Liver (tissue), 8 donors: ENCODE measurements at regions not wholly inside any gene's neighbourhood (a gene's known extent, or its start where the extent isn't known, plus 50 kb on each side); places are given as distances from the start of the nearest gene placed in this dataset.

ENCODE experiments used
- DNase-seq: peaks from one replicate; pipeline ENCODE4 v3.0.0-alpha.2; 2017; ENCODE audit warnings: low spot score
- H3K27ac ChIP-seq, 2 donors: one replicate each; pipeline ENCODE4 v1.7.0; 2013; ENCODE audit warnings: inconsistent platforms in 2 of 2, low read length in 2 of 2, control low read depth in 1 of 2, low read depth in 1 of 2, mild to moderate bottlenecking in 1 of 2
- H3K27me3 ChIP-seq, 4 donors: one replicate each; pipeline versions ENCODE4 v1.6.1 to v1.7.0; 2013; ENCODE audit warnings: low read length in 3 of 4, inconsistent platforms in 1 of 4, mild to moderate bottlenecking in 1 of 4, moderate library complexity in 1 of 4; ENCODE audit not compliant: control insufficient read depth in 4 of 4, insufficient read depth in 4 of 4
- H3K36me3 ChIP-seq, 4 donors: one replicate each; pipeline versions ENCODE4 v1.6.1 to v1.7.0; 2013; ENCODE audit warnings: low read length in 3 of 4, mild to moderate bottlenecking in 3 of 4, low read depth in 1 of 4, moderate library complexity in 1 of 4; ENCODE audit not compliant: control insufficient read depth in 4 of 4, insufficient read depth in 3 of 4
- H3K4me1 ChIP-seq, 4 donors: one replicate each; pipeline versions ENCODE4 v1.6.1 to v1.7.0; 2013; ENCODE audit warnings: low read length in 3 of 4, mild to moderate bottlenecking in 3 of 4, moderate library complexity in 1 of 4; ENCODE audit not compliant: control insufficient read depth in 4 of 4, insufficient read depth in 4 of 4
- H3K4me3 ChIP-seq, 3 donors: one replicate each; pipeline versions ENCODE4 v1.6.1 to v1.7.0; 2013; ENCODE audit warnings: low read length in 3 of 3, control low read depth in 1 of 3, low read depth in 1 of 3, mild to moderate bottlenecking in 1 of 3
- H3K9ac ChIP-seq, 2 donors: one replicate each; pipeline ENCODE4 v1.7.0; 2013; ENCODE audit warnings: low read length in 2 of 2, mild to moderate bottlenecking in 2 of 2, moderate library complexity in 2 of 2, control low read depth in 1 of 2, low read depth in 1 of 2
- H3K9me3 ChIP-seq, 4 donors: one replicate each; pipeline versions ENCODE4 v1.6.1 to v1.7.0; 2013; ENCODE audit warnings: low read length in 3 of 4; ENCODE audit not compliant: control insufficient read depth in 4 of 4
- FOXA1 ChIP-seq: IDR thresholded peaks from 2 replicates; pipeline ENCODE4 v1.6.1; 2016; ENCODE audit warnings: antibody characterized with exemption
- FOXA2 ChIP-seq: IDR thresholded peaks from 2 replicates; pipeline ENCODE4 v1.6.1; 2016; ENCODE audit warnings: antibody characterized with exemption
- GABPA ChIP-seq, 2 donors: IDR thresholded peaks in 1 of 2; conservative IDR thresholded peaks in 1 of 2; 2 replicates each; pipeline ENCODE4 v1.6.1; 2016; ENCODE audit warnings: antibody characterized with exemption in 2 of 2, mild to moderate bottlenecking in 1 of 2, moderate library complexity in 1 of 2
- HNF4A ChIP-seq, 2 donors: conservative IDR thresholded peaks; 2 replicates each; pipeline ENCODE4 v1.6.1; 2016; ENCODE audit warnings: antibody characterized with exemption in 2 of 2, mild to moderate bottlenecking in 2 of 2
- HNF4G ChIP-seq: IDR thresholded peaks from 2 replicates; pipeline ENCODE4 v1.6.1; 2016; ENCODE audit warnings: antibody characterized with exemption
- JUND ChIP-seq, 2 donors: IDR thresholded peaks; 2 replicates each; pipeline ENCODE4 v1.6.1; 2016; ENCODE audit warnings: antibody characterized with exemption in 2 of 2
- NR2F2 ChIP-seq: IDR thresholded peaks from 2 replicates; pipeline ENCODE4 v1.6.1; 2016; ENCODE audit warnings: antibody characterized with exemption
- RAD21 ChIP-seq, 2 donors: IDR thresholded peaks; 2 replicates each; pipeline ENCODE4 v1.6.1; 2016; ENCODE audit warnings: antibody characterized with exemption in 2 of 2, mild to moderate bottlenecking in 2 of 2
- RXRA ChIP-seq, 2 donors: IDR thresholded peaks; 2 replicates each; pipeline ENCODE4 v1.6.1; 2017 to 2018; ENCODE audit warnings: antibody characterized with exemption in 2 of 2, mild to moderate bottlenecking in 1 of 2
- SP1 ChIP-seq: IDR thresholded peaks from 2 replicates; pipeline ENCODE4 v1.6.1; 2018; ENCODE audit warnings: antibody characterized with exemption, mild to moderate bottlenecking
- TAF1 ChIP-seq: conservative IDR thresholded peaks from 2 replicates; pipeline ENCODE4 v1.6.1; 2016; ENCODE audit warnings: antibody characterized with exemption, mild to moderate bottlenecking
- YY1 ChIP-seq: IDR thresholded peaks from 2 replicates; pipeline ENCODE4 v1.6.1; 2016; ENCODE audit warnings: antibody characterized with exemption, mild to moderate bottlenecking
- WGBS: extraction: QIAGEN DNeasy Blood & Tissue Kit; methylation state at CpG from one replicate; pipeline ENCODE4 v1.1.7; 2013; 5-methylcytosine and 5-hydroxymethylcytosine counted together
- TF ChIP-seq, protein P1 (sequence below): IDR thresholded peaks from 2 replicates; pipeline ENCODE4 v1.6.1; 2016; ENCODE audit warnings: antibody characterized with exemption, mild to moderate bottlenecking
- TF ChIP-seq, protein P2 (sequence below): IDR thresholded peaks from 2 replicates; pipeline ENCODE4 v1.6.1; 2016; ENCODE audit warnings: antibody characterized with exemption
- TF ChIP-seq, protein P3 (sequence below): IDR thresholded peaks from 2 replicates; pipeline ENCODE4 v1.6.1; 2016; ENCODE audit warnings: antibody characterized with exemption
- TF ChIP-seq, protein P4 (sequence below): fragments of 150-350 bp; IDR thresholded peaks from 2 replicates; pipeline ENCODE4 v1.5.1; 2017; ENCODE audit warnings: improper control_type of control experiment, low read depth, low read length; ENCODE audit not compliant: missing input control
- TF ChIP-seq, protein P5 (sequence below): IDR thresholded peaks from 2 replicates; pipeline ENCODE4 v1.6.1; 2016; ENCODE audit warnings: antibody characterized with exemption
- donor health status: healthy.
- donor health status: healthy.
- donor health status: healthy.
- donor health status: healthy.
- donor health status: healthy.

DNA sequence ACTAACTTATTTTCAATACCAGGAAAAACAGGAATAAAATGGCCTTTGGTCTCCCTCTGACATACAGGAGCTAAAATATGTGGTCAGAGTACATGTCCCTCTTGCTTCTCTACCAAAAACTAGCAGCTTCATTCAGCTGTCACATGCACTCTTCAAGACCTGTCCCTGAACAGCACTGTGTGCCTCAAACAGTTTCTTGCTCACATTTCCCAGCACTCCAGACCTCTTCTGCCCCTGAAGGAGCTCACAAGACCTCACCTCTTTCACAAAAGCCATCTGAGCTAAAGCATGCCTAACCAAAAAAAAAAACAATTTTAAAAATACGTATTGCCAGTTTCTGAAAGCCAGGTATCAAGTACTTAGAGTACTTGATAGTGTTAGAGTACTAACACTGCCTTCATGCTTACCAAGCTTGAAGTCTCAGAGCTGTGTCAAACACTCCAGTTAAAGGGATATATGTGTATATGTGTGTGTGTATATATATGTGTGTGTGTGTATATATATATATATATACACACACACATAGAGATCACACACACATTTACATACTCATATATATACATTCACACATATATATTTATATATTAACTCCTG is 148.3 kb upstream of the POU3F2 start:
- Histone ChIP-seq H3K36me3 (no peaks in the 10 kb centered on the region), H3K9me3 (no peaks in the 10 kb centered on the region), H3K27me3 (no peaks in the 10 kb centered on the region), H3K4me1 (no peaks in the 10 kb centered on the region), H3K9ac (no peak overlapping the region), H3K27ac (no peak overlapping the region), H3K4me3 (no peak overlapping the region)
- no peak for DNase-seq
- WGBS: 93% methylated on average over 1 of the region's 1 CpG
- TF ChIP-seq SP1 (no peak), FOXA2 (no peak), RAD21 (IDR thresholded peaks at IDR 0.05) (no peak), HNF4G (no peak), TAF1 (no peak), RXRA (IDR thresholded peaks at IDR 0.05) (no peak), YY1 (no peak), JUND (IDR thresholded peaks at IDR 0.05) (no peak), HNF4A (conservative IDR thresholded peaks at IDR 0.05) (no peak), GABPA (IDR thresholded peaks at IDR 0.05 in 1 of 2, conservative IDR thresholded peaks at IDR 0.05 in 1 of 2) (no peak), FOXA1 (no peak)
- TF ChIP-seq, protein P1, sequence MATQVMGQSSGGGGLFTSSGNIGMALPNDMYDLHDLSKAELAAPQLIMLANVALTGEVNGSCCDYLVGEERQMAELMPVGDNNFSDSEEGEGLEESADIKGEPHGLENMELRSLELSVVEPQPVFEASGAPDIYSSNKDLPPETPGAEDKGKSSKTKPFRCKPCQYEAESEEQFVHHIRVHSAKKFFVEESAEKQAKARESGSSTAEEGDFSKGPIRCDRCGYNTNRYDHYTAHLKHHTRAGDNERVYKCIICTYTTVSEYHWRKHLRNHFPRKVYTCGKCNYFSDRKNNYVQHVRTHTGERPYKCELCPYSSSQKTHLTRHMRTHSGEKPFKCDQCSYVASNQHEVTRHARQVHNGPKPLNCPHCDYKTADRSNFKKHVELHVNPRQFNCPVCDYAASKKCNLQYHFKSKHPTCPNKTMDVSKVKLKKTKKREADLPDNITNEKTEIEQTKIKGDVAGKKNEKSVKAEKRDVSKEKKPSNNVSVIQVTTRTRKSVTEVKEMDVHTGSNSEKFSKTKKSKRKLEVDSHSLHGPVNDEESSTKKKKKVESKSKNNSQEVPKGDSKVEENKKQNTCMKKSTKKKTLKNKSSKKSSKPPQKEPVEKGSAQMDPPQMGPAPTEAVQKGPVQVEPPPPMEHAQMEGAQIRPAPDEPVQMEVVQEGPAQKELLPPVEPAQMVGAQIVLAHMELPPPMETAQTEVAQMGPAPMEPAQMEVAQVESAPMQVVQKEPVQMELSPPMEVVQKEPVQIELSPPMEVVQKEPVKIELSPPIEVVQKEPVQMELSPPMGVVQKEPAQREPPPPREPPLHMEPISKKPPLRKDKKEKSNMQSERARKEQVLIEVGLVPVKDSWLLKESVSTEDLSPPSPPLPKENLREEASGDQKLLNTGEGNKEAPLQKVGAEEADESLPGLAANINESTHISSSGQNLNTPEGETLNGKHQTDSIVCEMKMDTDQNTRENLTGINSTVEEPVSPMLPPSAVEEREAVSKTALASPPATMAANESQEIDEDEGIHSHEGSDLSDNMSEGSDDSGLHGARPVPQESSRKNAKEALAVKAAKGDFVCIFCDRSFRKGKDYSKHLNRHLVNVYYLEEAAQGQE: no peak
- TF ChIP-seq, protein P2, sequence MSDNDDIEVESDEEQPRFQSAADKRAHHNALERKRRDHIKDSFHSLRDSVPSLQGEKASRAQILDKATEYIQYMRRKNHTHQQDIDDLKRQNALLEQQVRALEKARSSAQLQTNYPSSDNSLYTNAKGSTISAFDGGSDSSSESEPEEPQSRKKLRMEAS: no peak
- TF ChIP-seq, protein P3, sequence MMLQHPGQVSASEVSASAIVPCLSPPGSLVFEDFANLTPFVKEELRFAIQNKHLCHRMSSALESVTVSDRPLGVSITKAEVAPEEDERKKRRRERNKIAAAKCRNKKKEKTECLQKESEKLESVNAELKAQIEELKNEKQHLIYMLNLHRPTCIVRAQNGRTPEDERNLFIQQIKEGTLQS: no peak
- TF ChIP-seq, protein P4, sequence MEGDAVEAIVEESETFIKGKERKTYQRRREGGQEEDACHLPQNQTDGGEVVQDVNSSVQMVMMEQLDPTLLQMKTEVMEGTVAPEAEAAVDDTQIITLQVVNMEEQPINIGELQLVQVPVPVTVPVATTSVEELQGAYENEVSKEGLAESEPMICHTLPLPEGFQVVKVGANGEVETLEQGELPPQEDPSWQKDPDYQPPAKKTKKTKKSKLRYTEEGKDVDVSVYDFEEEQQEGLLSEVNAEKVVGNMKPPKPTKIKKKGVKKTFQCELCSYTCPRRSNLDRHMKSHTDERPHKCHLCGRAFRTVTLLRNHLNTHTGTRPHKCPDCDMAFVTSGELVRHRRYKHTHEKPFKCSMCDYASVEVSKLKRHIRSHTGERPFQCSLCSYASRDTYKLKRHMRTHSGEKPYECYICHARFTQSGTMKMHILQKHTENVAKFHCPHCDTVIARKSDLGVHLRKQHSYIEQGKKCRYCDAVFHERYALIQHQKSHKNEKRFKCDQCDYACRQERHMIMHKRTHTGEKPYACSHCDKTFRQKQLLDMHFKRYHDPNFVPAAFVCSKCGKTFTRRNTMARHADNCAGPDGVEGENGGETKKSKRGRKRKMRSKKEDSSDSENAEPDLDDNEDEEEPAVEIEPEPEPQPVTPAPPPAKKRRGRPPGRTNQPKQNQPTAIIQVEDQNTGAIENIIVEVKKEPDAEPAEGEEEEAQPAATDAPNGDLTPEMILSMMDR: no peak
- TF ChIP-seq, protein P5, sequence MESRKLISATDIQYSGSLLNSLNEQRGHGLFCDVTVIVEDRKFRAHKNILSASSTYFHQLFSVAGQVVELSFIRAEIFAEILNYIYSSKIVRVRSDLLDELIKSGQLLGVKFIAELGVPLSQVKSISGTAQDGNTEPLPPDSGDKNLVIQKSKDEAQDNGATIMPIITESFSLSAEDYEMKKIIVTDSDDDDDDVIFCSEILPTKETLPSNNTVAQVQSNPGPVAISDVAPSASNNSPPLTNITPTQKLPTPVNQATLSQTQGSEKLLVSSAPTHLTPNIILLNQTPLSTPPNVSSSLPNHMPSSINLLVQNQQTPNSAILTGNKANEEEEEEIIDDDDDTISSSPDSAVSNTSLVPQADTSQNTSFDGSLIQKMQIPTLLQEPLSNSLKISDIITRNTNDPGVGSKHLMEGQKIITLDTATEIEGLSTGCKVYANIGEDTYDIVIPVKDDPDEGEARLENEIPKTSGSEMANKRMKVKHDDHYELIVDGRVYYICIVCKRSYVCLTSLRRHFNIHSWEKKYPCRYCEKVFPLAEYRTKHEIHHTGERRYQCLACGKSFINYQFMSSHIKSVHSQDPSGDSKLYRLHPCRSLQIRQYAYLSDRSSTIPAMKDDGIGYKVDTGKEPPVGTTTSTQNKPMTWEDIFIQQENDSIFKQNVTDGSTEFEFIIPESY: no peak

DNA sequence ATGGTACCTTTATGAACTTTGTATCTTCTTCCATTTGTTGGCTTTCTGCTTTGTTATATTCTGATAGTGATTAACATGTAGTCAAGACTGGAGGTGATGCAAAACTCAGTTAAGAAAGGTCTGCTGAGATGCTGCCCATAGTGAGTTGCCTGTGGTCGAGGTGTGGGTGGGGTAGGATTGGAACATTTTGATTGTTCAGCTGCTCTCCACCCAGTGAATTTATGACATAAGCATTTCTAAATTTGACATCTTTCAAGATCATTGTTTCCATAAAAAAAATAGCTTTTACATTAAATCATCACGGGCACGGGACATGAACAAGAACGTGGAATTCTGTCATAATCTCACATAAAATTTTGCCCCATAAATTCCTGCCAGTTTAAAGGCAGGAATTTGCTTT is 146.6 kb upstream of the POU3F2 start:
- no peaks in the 10 kb centered on the region for H3K27me3 ChIP-seq
- no peak overlapping the region for H3K9ac ChIP-seq
- no peak overlapping the region for H3K27ac ChIP-seq
- no peak for DNase-seq
- WGBS: 75% methylated on average over 4 of the region's 4 CpGs
- H3K4me3 ChIP-seq: no peak overlapping the region
- TF ChIP-seq RAD21 (IDR thresholded peaks at IDR 0.05) (no peak), GABPA (IDR thresholded peaks at IDR 0.05 in 1 of 2, conservative IDR thresholded peaks at IDR 0.05 in 1 of 2) (no peak), NR2F2 (no peak), FOXA2 (no peak), RXRA (IDR thresholded peaks at IDR 0.05) (no peak), SP1 (no peak)
- TF ChIP-seq, protein P3: no peak
- TF ChIP-seq, protein P1: no peak
- no peaks in the 10 kb centered on the region for H3K9me3 ChIP-seq
- H3K4me1 ChIP-seq: no peaks in the 10 kb centered on the region
- no peaks in the 10 kb centered on the region for H3K36me3 ChIP-seq
